ENCODE measurements at regions not wholly inside any gene's neighbourhood (a gene's known extent, or its start where the extent isn't known, plus 50 kb on each side); places are given as distances from the start of the nearest gene placed in this dataset.

DNA sequence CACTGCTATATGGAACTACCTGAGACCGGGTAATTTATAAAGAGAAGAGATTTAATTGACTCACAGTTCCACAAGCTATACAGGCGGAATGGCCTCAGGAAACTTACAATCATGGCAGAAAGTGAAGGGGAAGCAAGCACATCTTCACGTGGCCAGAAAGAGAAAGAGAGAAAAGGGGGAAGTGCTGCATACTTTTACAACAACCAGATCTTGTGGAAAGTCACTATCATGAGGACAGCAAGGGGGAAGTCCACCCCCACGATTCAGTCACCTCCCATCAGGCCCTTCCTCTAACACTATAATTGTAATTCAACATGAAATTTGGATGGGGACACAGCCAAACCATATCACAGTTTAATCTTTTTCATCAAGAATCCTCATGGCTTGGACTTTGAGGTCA, 339.2 kb upstream of the AJAP1 start:
- TF ChIP-seq POLR2A (IDR thresholded peaks at IDR 0.05), result no peak
- TF ChIP-seq, protein P1, sequence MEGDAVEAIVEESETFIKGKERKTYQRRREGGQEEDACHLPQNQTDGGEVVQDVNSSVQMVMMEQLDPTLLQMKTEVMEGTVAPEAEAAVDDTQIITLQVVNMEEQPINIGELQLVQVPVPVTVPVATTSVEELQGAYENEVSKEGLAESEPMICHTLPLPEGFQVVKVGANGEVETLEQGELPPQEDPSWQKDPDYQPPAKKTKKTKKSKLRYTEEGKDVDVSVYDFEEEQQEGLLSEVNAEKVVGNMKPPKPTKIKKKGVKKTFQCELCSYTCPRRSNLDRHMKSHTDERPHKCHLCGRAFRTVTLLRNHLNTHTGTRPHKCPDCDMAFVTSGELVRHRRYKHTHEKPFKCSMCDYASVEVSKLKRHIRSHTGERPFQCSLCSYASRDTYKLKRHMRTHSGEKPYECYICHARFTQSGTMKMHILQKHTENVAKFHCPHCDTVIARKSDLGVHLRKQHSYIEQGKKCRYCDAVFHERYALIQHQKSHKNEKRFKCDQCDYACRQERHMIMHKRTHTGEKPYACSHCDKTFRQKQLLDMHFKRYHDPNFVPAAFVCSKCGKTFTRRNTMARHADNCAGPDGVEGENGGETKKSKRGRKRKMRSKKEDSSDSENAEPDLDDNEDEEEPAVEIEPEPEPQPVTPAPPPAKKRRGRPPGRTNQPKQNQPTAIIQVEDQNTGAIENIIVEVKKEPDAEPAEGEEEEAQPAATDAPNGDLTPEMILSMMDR (IDR thresholded peaks at IDR 0.05), result no peak

Measured in right lobe of liver (tissue), 4 donors.